ENCODE measurements at regions not wholly inside any gene's neighbourhood (a gene's known extent, or its start where the extent isn't known, plus 50 kb on each side); places are given as distances from the start of the nearest gene placed in this dataset.

DNA sequence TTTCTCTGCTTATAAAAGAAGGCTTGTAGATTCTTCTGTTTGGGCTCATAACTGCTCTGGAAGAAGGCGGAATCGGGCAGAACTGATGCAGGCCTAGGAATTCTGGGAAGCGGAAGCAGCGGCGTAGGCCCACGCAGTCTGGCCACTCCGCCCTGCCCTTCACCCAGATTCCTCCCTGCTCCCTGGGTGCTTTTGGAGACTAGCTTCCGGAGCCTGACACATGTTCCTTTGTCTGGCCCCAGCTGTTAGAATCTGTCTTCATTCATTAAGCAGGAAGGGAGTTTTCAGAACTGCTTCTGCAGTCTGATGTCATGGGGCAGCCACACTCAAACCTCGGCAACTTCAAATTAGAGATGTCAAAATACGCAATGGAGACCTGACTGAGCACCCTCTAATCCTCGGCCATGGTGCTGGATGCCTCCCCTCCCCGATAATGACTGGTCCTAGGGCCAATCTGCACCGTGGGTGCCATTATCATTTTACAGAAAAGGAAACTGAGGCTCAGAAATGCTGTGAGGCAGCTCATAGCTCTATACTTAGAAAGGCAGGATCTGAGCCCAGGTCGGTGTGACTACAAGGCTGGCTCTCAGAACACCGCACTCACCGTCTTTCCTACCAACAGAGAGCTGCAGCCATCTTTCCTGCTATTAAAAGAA, 275.7 kb downstream of the MYCN start:
- DNase-seq, result peak; percentile 23
- H3K9me3 ChIP-seq (replicated peaks), result no peaks in the 10 kb centered on the region
- intact Hi-C loops (cut with micrococcal nuclease), result no loop called here
- peak overlapping the region; percentile 54 for H3K27ac ChIP-seq (replicated peaks)
- TF ChIP-seq, protein P1, sequence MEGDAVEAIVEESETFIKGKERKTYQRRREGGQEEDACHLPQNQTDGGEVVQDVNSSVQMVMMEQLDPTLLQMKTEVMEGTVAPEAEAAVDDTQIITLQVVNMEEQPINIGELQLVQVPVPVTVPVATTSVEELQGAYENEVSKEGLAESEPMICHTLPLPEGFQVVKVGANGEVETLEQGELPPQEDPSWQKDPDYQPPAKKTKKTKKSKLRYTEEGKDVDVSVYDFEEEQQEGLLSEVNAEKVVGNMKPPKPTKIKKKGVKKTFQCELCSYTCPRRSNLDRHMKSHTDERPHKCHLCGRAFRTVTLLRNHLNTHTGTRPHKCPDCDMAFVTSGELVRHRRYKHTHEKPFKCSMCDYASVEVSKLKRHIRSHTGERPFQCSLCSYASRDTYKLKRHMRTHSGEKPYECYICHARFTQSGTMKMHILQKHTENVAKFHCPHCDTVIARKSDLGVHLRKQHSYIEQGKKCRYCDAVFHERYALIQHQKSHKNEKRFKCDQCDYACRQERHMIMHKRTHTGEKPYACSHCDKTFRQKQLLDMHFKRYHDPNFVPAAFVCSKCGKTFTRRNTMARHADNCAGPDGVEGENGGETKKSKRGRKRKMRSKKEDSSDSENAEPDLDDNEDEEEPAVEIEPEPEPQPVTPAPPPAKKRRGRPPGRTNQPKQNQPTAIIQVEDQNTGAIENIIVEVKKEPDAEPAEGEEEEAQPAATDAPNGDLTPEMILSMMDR (IDR thresholded peaks at IDR 0.05; ENCODE audit: borderline replicate concordance), result no peak
- H3K4me3 ChIP-seq, result no peak overlapping the region
- H3K4me1 ChIP-seq, result peaks cover 6% of the 10 kb centered on the region
- H3K27me3 ChIP-seq (ENCODE audit: low read depth), result no peaks in the 10 kb centered on the region
- H3K36me3 ChIP-seq, result no peaks in the 10 kb centered on the region

DNA sequence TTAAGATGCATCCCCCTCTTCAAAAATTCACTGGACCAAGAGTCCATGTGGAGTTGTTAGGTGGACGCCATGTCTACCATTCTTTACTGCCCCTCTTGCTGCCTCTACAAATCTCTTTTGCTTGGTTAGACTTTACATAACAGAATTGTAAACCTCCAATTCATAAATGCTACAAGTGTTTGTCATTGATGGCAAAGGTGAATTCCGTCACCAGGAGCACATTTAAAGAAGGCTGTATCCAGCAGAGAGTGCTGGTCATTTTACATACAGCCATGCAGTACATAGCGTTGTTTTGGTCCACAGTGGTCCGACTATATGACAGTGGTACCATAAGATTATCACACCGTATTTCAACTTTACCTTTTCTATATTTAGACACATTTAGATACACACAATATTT, 274.5 kb downstream of the MYCN start:
- intact Hi-C loops (cut with micrococcal nuclease), result no loop called here
- H3K36me3 ChIP-seq, result no peaks in the 10 kb centered on the region
- no peak overlapping the region for H3K4me3 ChIP-seq

DNA sequence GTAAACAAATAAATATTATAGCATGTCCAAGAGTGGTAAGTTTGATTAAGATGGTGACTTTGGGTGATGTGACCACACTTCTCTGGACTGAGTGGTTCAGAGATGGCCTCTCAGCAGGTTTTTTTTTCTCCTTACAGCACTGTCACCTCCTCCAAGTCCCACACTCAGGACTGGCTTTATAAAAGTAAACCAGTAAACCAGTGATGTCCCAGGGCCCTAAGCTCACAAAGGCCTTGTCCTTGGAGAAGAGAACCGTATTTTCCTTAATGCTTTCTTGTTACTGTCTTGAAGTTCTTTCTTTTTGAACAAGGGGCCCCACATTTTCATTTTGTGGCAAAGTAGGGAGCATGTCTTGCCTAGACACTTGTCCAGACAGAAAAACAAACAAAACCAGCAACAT, 274.0 kb downstream of the MYCN start:
- intact Hi-C loops (cut with micrococcal nuclease), result no loop called here
- Histone ChIP-seq H3K36me3 (no peaks in the 10 kb centered on the region), H3K9me3 (replicated peaks) (no peaks in the 10 kb centered on the region), H3K27me3 (ENCODE audit: low read depth) (no peaks in the 10 kb centered on the region), H3K27ac (replicated peaks) (no peak overlapping the region), H3K4me3 (no peak overlapping the region), H3K4me1 (peaks cover 6% of the 10 kb centered on the region)
- TF ChIP-seq, protein P1 (IDR thresholded peaks at IDR 0.05; ENCODE audit: borderline replicate concordance), result no peak
- DNase-seq, result no peak

More for the DNA sequence above, 274.5 kb downstream of the MYCN start:
- peaks cover 6% of the 10 kb centered on the region for H3K4me1 ChIP-seq
- H3K27me3 ChIP-seq (ENCODE audit: low read depth), result no peaks in the 10 kb centered on the region
- H3K27ac ChIP-seq (replicated peaks), result no peak overlapping the region
- no peaks in the 10 kb centered on the region for H3K9me3 ChIP-seq (replicated peaks)
- TF ChIP-seq, protein P1 (IDR thresholded peaks at IDR 0.05; ENCODE audit: borderline replicate concordance), result no peak
- DNase-seq, result no peak

DNA sequence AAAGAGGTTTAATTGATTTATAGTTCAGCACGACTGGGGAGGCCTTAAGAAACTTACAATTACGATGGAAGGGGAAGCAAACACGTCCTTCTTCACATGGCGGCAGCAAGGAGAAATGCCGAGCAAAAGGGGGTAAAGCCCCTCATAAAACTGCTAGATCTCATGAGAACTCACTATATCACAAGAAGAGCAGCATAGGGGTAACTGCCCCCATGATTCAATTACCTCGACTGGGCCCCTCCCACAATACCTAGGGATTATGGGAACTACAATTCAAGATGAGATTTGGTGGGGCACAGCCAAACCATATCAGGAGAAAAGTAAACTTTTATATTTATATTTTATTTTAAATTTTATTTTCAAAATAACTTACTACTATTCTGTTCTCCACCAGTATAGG, 272.0 kb downstream of the MYCN start:
- intact Hi-C loops (cut with micrococcal nuclease), result no loop called here
- no peaks in the 10 kb centered on the region for H3K27me3 ChIP-seq (ENCODE audit: low read depth)
- DNase-seq, result no peak

DNA sequence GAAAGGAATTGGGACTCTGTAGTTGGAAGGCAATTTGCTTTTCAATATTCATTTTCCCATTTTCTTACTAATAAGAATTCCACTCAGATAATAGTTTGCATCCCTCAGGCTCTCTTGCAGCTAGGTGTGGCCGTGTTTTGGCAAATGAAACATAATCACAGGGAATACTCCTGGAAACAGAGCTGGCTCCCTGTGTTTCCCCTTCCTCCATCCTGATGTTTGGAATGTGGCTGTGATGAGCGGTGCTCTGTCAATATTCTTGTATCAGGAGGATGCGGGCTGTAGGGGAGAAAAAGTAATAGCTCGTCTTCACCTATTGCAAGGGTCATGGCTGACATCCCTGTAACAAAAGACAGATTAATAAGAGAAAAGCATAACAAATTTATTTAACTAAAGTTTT, 271.0 kb downstream of the MYCN start:
- no peaks in the 10 kb centered on the region for H3K9me3 ChIP-seq (replicated peaks)
- DNase-seq, result no peak
- no peak overlapping the region for H3K27ac ChIP-seq (replicated peaks)
- peaks cover 3% of the 10 kb centered on the region for H3K4me1 ChIP-seq
- intact Hi-C loops (cut with micrococcal nuclease), result no loop called here
- no peaks in the 10 kb centered on the region for H3K27me3 ChIP-seq (ENCODE audit: low read depth)
- no peaks in the 10 kb centered on the region for H3K36me3 ChIP-seq
- no peak overlapping the region for H3K4me3 ChIP-seq
- TF ChIP-seq, protein P1 (IDR thresholded peaks at IDR 0.05; ENCODE audit: borderline replicate concordance), result no peak

More for the DNA sequence above, 272.0 kb downstream of the MYCN start:
- Histone ChIP-seq H3K36me3 (no peaks in the 10 kb centered on the region), H3K4me3 (no peak overlapping the region), H3K27ac (replicated peaks) (no peak overlapping the region), H3K4me1 (peaks cover 6% of the 10 kb centered on the region), H3K9me3 (replicated peaks) (no peaks in the 10 kb centered on the region)
- TF ChIP-seq, protein P1 (IDR thresholded peaks at IDR 0.05; ENCODE audit: borderline replicate concordance), result no peak

All from left ventricle myocardium inferior (tissue), 1 donor.